Trophoblast cell (in vitro differentiated cells and primary cell): ENCODE measurements at regions not wholly inside any gene's neighbourhood (a gene's known extent, or its start where the extent isn't known, plus 50 kb on each side); places are given as distances from the start of the nearest gene placed in this dataset.
"Not testable (repeated sequence)": the region's sequence is repeated elsewhere in the genome, so short reads cannot be mapped to it uniquely, and the experiment has no call there.

Experiments used
- DNase-seq, 2 donors: peaks; one replicate each; pipeline ENCODE4 v3.0.0-alpha.2; 2016
- H2AFZ ChIP-seq: 2 replicates; pipeline ENCODE4 v1.6.1; 2013; ENCODE audit warnings: low read length, moderate library complexity, mild to moderate bottlenecking; ENCODE audit not compliant: insufficient read depth, poor library complexity
- H2AK5ac ChIP-seq: 2 replicates; pipeline ENCODE4 v1.6.1; 2013; ENCODE audit warnings: mild to moderate bottlenecking, low read length
- H2BK120ac ChIP-seq: 2 replicates; pipeline ENCODE4 v1.6.1; 2013; ENCODE audit warnings: low read length, mild to moderate bottlenecking, moderate library complexity; ENCODE audit not compliant: insufficient read depth, poor library complexity
- H2BK12ac ChIP-seq: 2 replicates; pipeline ENCODE4 v1.6.1; 2013; ENCODE audit warnings: mild to moderate bottlenecking, low read length, moderate library complexity
- H2BK5ac ChIP-seq: 2 replicates; pipeline ENCODE4 v1.6.1; 2013; ENCODE audit warnings: low read length, low read depth, moderate library complexity, mild to moderate bottlenecking; ENCODE audit not compliant: poor library complexity
- H3K14ac ChIP-seq: 2 replicates; pipeline ENCODE4 v1.6.1; 2013; ENCODE audit warnings: mild to moderate bottlenecking, low read length
- H3K18ac ChIP-seq: 2 replicates; pipeline ENCODE4 v1.6.1; 2013; ENCODE audit warnings: mild to moderate bottlenecking, low read length
- H3K23ac ChIP-seq: 2 replicates; pipeline ENCODE4 v1.6.1; 2013; ENCODE audit warnings: low read length
- H3K27ac ChIP-seq: 2 replicates; pipeline ENCODE4 v1.5.1; 2013; ENCODE audit warnings: low read depth, mild to moderate bottlenecking, inconsistent platforms, low read length, moderate library complexity
- H3K27me3 ChIP-seq: 2 replicates; pipeline ENCODE4 v1.6.1; 2013; ENCODE audit warnings: inconsistent platforms, mild to moderate bottlenecking, low read length, moderate library complexity; ENCODE audit not compliant: insufficient read depth
- H3K36me3 ChIP-seq, 2 experiments: 1 replicate in 1 of 2; 2 replicates in 1 of 2; pipeline ENCODE4 v1.6.1; 2013; ENCODE audit warnings: low read length in 2 of 2, mild to moderate bottlenecking in 2 of 2, moderate library complexity in 1 of 2; ENCODE audit not compliant: insufficient read depth in 2 of 2, control insufficient read depth in 1 of 2
- H3K4ac ChIP-seq: 2 replicates; pipeline ENCODE4 v1.6.1; 2013; ENCODE audit warnings: low read depth, mild to moderate bottlenecking, low read length, moderate library complexity
- H3K4me1 ChIP-seq, 2 experiments: 1 replicate in 1 of 2; 2 replicates in 1 of 2; pipeline ENCODE4 v1.6.1; 2013; ENCODE audit warnings: low read length in 2 of 2, mild to moderate bottlenecking in 2 of 2, moderate library complexity in 1 of 2; ENCODE audit not compliant: insufficient read depth in 2 of 2, control insufficient read depth in 1 of 2
- H3K4me2 ChIP-seq: 2 replicates; pipeline ENCODE4 v1.6.1; 2013; ENCODE audit warnings: inconsistent platforms, mild to moderate bottlenecking, low read length, moderate library complexity
- H3K4me3 ChIP-seq: 2 replicates; pipeline ENCODE4 v1.5.1; 2013; ENCODE audit warnings: mild to moderate bottlenecking, low read depth, low read length, inconsistent platforms
- H3K79me1 ChIP-seq: one replicate; pipeline ENCODE4 v1.6.1; 2013; ENCODE audit warnings: low read length
- H3K79me2 ChIP-seq: 2 replicates; pipeline ENCODE4 v1.6.1; 2013; ENCODE audit warnings: low read length, mild to moderate bottlenecking; ENCODE audit not compliant: control insufficient read depth, insufficient read depth, poor library complexity
- H3K9ac ChIP-seq: 2 replicates; pipeline ENCODE4 v1.6.1; 2013; ENCODE audit warnings: mild to moderate bottlenecking, low read length
- H3K9me3 ChIP-seq: 2 replicates; pipeline ENCODE4 v1.6.1; 2013; ENCODE audit warnings: low read depth, mild to moderate bottlenecking, control low read depth, inconsistent platforms, low read length; ENCODE audit not compliant: insufficient read depth
- H4K12ac ChIP-seq: 2 replicates; pipeline ENCODE4 v1.6.1; 2013; ENCODE audit warnings: low read depth, mild to moderate bottlenecking, low read length, moderate library complexity
- H4K8ac ChIP-seq: 2 replicates; pipeline ENCODE4 v1.6.1; 2013; ENCODE audit warnings: low read depth, mild to moderate bottlenecking, low read length, moderate library complexity
- H4K91ac ChIP-seq: one replicate; pipeline ENCODE4 v1.6.1; 2013; ENCODE audit warnings: low read depth, mild to moderate bottlenecking, low read length, moderate library complexity
- WGBS: extraction: QIAGEN DNeasy Blood & Tissue Kit; methylation state at CpG from one replicate; pipeline ENCODE4 v1.1.7; 2013; ENCODE audit warnings: missing lambda C conversion rate; ENCODE audit not compliant: insufficient read length, insufficient coverage; ENCODE audit errors: extremely low coverage; 5-methylcytosine and 5-hydroxymethylcytosine counted together

DNA sequence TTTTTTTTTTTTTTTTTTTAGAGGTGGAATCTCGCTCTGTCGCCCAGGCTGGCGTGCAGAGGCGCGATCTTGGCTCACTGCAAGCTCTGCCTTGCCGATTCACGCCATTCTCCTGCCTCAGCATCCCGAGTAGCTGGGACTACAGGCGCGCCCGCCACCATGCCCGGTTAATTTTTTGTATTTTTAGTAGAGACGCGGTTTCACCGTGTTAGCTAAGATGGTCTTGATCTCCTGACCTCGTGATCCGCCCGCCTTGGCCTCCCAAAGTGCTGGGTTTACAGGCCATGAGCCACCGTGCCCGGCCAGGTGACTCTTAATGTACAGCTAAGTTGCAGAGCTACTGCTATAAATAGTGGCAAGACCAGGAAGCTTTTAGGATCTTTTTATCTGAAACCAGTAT lies 434.9 kb upstream of the MEF2C start:
- H3K4ac ChIP-seq, H3K79me2 ChIP-seq, DNase-seq, H3K79me1 ChIP-seq, H4K12ac ChIP-seq, H4K91ac ChIP-seq, H4K8ac ChIP-seq, H2BK5ac ChIP-seq, H3K9me3 ChIP-seq, H3K36me3 ChIP-seq, H2AFZ ChIP-seq, H3K27me3 ChIP-seq, H3K14ac ChIP-seq, H2AK5ac ChIP-seq, H3K23ac ChIP-seq, H3K4me1 ChIP-seq, H3K27ac ChIP-seq, H2BK120ac ChIP-seq, H2BK12ac ChIP-seq, H3K4me2 ChIP-seq, H3K4me3 ChIP-seq, H3K18ac ChIP-seq, H3K9ac ChIP-seq: not testable (repeated sequence)
- WGBS, result no CpG with 5 or more reads among the region's 20 CpGs

GRCh38 chr5:89315286-89316100 lies 432.5 kb upstream of the MEF2C start:
- no CpG with 5 or more reads among the region's 12 CpGs for WGBS
- DNase-seq, result no peak

DNA sequence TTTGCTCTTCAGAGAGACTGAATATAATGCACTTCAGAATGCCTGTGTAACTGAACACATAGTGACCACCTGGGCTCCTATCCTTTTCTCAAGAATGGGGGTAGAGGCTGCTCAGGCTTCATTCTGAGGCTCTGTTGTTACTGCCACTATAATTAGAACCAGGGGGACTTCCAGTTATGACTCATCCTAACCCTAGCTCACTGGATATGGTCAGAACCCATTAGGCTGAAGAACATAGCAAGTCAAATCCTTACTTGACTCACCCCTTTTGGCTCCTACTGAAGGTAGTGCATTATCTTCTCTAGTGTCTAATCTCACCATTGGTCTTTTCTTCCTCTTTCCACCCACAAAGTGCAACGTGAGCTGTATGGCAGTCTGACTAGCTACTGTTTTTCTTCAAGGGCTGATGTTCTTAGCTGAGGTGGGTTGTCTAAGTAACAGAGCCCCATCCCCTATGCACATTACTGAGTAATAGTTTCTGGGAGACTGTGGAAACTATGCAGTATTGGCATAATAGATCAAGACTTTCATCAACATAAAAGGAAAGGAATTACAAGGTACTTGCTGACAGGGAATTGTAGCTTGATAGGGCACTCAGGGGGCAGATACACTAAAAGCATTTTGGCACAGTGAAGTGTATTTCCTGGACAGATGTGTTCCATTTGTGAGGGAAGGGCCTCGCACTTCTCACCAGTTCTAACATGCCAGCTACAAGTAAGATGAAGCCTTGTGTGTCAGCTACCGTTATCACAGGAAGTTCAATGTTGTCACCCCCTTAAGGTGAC lies 431.0 kb upstream of the MEF2C start:
- Histone ChIP-seq H3K4ac (no peak overlapping the region), H3K9me3 (no peaks in the 10 kb centered on the region), H4K8ac (no peak overlapping the region), H3K4me2 (no peak overlapping the region), H3K27ac (no peak overlapping the region), H2BK5ac (no peak overlapping the region), H2BK12ac (no peak overlapping the region), H3K36me3 (no peaks in the 10 kb centered on the region), H3K4me3 (no peak overlapping the region), H4K91ac (no peak overlapping the region), H3K79me1 (no peaks in the 10 kb centered on the region), H2AK5ac (no peak overlapping the region), H3K27me3 (no peaks in the 10 kb centered on the region), H2AFZ (no peak overlapping the region), H3K18ac (no peak overlapping the region), H4K12ac (no peak overlapping the region), H3K23ac (no peak overlapping the region), H3K14ac (no peak overlapping the region), H3K4me1 (peaks cover 0 to 3% of the 10 kb centered on the region in 2 experiments), H3K9ac (no peak overlapping the region), H2BK120ac (no peak overlapping the region), H3K79me2 (no peaks in the 10 kb centered on the region)
- DNase-seq, result peak in 1 of 2 donors; percentile 11
- no CpG with 5 or more reads among the region's 3 CpGs for WGBS

More at GRCh38 chr5:89315286-89316100, 432.5 kb upstream of the MEF2C start:
- Histone ChIP-seq H2AK5ac (no peak overlapping the region), H3K79me2 (no peaks in the 10 kb centered on the region), H3K23ac (no peak overlapping the region), H3K9ac (no peak overlapping the region), H3K36me3 (no peaks in the 10 kb centered on the region), H4K91ac (no peak overlapping the region), H3K4me2 (no peak overlapping the region), H3K18ac (no peak overlapping the region), H3K4me1 (peaks cover 0 to 3% of the 10 kb centered on the region in 2 experiments), H4K8ac (no peak overlapping the region), H2AFZ (no peak overlapping the region), H3K27ac (no peak overlapping the region), H4K12ac (no peak overlapping the region), H2BK12ac (no peak overlapping the region), H3K27me3 (no peaks in the 10 kb centered on the region), H2BK120ac (no peak overlapping the region), H3K4ac (no peak overlapping the region), H3K4me3 (no peak overlapping the region), H3K79me1 (no peaks in the 10 kb centered on the region), H3K9me3 (no peaks in the 10 kb centered on the region), H2BK5ac (no peak overlapping the region), H3K14ac (no peak overlapping the region)

DNA sequence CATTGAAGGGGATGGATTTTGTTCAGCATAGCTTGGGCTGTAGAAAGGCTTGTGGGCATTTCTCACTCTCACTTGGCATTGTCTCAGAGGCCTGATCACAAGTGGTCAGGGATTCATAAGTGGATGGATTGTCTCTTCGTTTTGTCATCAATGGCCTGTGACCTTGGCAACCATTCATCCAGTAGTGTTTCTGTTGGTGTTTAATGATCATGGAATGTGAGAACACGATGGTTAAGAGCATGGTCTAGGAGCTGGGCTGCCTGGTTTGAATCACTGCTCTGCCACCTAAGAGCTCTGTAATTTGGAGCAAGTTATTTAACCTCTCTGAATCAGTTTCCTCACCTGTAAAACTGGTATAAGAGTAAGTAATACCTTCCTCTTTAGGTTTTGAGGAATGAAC lies 430.1 kb upstream of the MEF2C start:
- Histone ChIP-seq H2BK120ac (no peak overlapping the region), H4K12ac (no peak overlapping the region), H3K79me2 (no peaks in the 10 kb centered on the region), H4K8ac (no peak overlapping the region), H3K14ac (no peak overlapping the region), H3K9me3 (no peaks in the 10 kb centered on the region), H2AK5ac (no peak overlapping the region), H3K27ac (no peak overlapping the region), H3K9ac (no peak overlapping the region), H3K4me2 (no peak overlapping the region), H4K91ac (no peak overlapping the region), H2BK5ac (no peak overlapping the region), H3K18ac (no peak overlapping the region), H3K4me3 (no peak overlapping the region), H3K4me1 (peaks cover 0 to 3% of the 10 kb centered on the region in 2 experiments), H2BK12ac (no peak overlapping the region), H3K4ac (no peak overlapping the region), H3K79me1 (no peaks in the 10 kb centered on the region), H2AFZ (no peak overlapping the region), H3K36me3 (no peaks in the 10 kb centered on the region), H3K27me3 (no peaks in the 10 kb centered on the region), H3K23ac (no peak overlapping the region)
- no peak for DNase-seq
- WGBS, result no CpG with 5 or more reads among the region's 2 CpGs
